IMR-90 (cell line): ENCODE measurements at regions not wholly inside any gene's neighbourhood (a gene's known extent, or its start where the extent isn't known, plus 50 kb on each side); places are given as distances from the start of the nearest gene placed in this dataset.

ENCODE experiments used
- BHLHE40 ChIP-seq: fragments of 150-350 bp; IDR thresholded peaks from 2 replicates; pipeline ENCODE4 v1.6.1; 2016; ENCODE audit warnings: mild to moderate bottlenecking, low read depth, low read length
- CEBPB ChIP-seq: IDR thresholded peaks from 2 replicates; pipeline ENCODE4 v1.6.1; 2012; ENCODE audit warnings: low read depth, low read length, improper control_type of control experiment
- CHD1 ChIP-seq: IDR thresholded peaks from 2 replicates; pipeline ENCODE4 v1.6.1; 2012; ENCODE audit warnings: low read depth, low read length, improper control_type of control experiment
- MAZ ChIP-seq: IDR thresholded peaks from 2 replicates; pipeline ENCODE4 v1.6.1; 2012; ENCODE audit warnings: low read depth, mild to moderate bottlenecking, low read length, improper control_type of control experiment, moderate library complexity, borderline replicate concordance
- POLR2A ChIP-seq: IDR thresholded peaks from 2 replicates; pipeline ENCODE4 v1.6.1; 2012; ENCODE audit warnings: mild to moderate bottlenecking, low read depth, low read length
- RAD21 ChIP-seq: IDR thresholded peaks from 2 replicates; pipeline ENCODE4 v1.6.1; 2012; ENCODE audit warnings: low read length, improper control_type of control experiment
- RFX5 ChIP-seq: IDR thresholded peaks from 2 replicates; pipeline ENCODE4 v1.8.0; 2012; ENCODE audit warnings: low read depth, mild to moderate bottlenecking, low read length, moderate library complexity
- SMC3 ChIP-seq: fragments of 150-350 bp; IDR thresholded peaks from 2 replicates; pipeline ENCODE4 v1.6.1; 2016; ENCODE audit warnings: low read depth, mild to moderate bottlenecking, antibody characterized with exemption, low read length, moderate library complexity
- TF ChIP-seq, protein P1 (sequence below): conservative IDR thresholded peaks from 2 replicates; pipeline ENCODE4 v1.5.1; 2012; ENCODE audit warnings: mild to moderate bottlenecking, low read depth, low read length, improper control_type of control experiment
- TF ChIP-seq, protein P2 (sequence below): fragments of 150-350 bp; IDR thresholded peaks from 2 replicates; pipeline ENCODE4 v1.6.1; 2017; ENCODE audit warnings: mild to moderate bottlenecking, antibody characterized with exemption, low read length, low read depth

GRCh38 chr6:115220551-115221159, 840.0 kb downstream of the FRK start:
- TF ChIP-seq, protein P1, sequence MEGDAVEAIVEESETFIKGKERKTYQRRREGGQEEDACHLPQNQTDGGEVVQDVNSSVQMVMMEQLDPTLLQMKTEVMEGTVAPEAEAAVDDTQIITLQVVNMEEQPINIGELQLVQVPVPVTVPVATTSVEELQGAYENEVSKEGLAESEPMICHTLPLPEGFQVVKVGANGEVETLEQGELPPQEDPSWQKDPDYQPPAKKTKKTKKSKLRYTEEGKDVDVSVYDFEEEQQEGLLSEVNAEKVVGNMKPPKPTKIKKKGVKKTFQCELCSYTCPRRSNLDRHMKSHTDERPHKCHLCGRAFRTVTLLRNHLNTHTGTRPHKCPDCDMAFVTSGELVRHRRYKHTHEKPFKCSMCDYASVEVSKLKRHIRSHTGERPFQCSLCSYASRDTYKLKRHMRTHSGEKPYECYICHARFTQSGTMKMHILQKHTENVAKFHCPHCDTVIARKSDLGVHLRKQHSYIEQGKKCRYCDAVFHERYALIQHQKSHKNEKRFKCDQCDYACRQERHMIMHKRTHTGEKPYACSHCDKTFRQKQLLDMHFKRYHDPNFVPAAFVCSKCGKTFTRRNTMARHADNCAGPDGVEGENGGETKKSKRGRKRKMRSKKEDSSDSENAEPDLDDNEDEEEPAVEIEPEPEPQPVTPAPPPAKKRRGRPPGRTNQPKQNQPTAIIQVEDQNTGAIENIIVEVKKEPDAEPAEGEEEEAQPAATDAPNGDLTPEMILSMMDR: no peak
- TF ChIP-seq MAZ (no peak), BHLHE40 (no peak), CEBPB (no peak), POLR2A (no peak), SMC3 (no peak), RAD21 (no peak), RFX5 (no peak), CHD1 (no peak)
- TF ChIP-seq, protein P2, sequence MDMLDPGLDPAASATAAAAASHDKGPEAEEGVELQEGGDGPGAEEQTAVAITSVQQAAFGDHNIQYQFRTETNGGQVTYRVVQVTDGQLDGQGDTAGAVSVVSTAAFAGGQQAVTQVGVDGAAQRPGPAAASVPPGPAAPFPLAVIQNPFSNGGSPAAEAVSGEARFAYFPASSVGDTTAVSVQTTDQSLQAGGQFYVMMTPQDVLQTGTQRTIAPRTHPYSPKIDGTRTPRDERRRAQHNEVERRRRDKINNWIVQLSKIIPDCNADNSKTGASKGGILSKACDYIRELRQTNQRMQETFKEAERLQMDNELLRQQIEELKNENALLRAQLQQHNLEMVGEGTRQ: no peak
